ENCODE measurements at regions not wholly inside any gene's neighbourhood (a gene's known extent, or its start where the extent isn't known, plus 50 kb on each side); places are given as distances from the start of the nearest gene placed in this dataset.
"Not testable (repeated sequence)": the region's sequence is repeated elsewhere in the genome, so short reads cannot be mapped to it uniquely, and the experiment has no call there.

GRCh38 chr15:91625506-91625905, 228.0 kb upstream of the SLCO3A1 start:
- DNase-seq, result no peak

- no peak for DNase-seq
Observed at GRCh38 chr15:91627473-91628278, 225.8 kb upstream of the SLCO3A1 start.

- no peak for DNase-seq
Observed at GRCh38 chr15:91630090-91630489, 223.4 kb upstream of the SLCO3A1 start.

GRCh38 chr15:91632176-91632575, 221.3 kb upstream of the SLCO3A1 start:
- no peak for DNase-seq

GRCh38 chr15:91632981-91633380, 220.5 kb upstream of the SLCO3A1 start:
- no peak for DNase-seq

GRCh38 chr15:91634179-91634578, 219.3 kb upstream of the SLCO3A1 start:
- no peak for DNase-seq

- no peak for DNase-seq
Observed at GRCh38 chr15:91635080-91635479, 218.4 kb upstream of the SLCO3A1 start.

GRCh38 chr15:91635641-91636040, 217.9 kb upstream of the SLCO3A1 start:
- DNase-seq, result no peak

- no peak for DNase-seq
Observed at GRCh38 chr15:91649016-91649415, 204.5 kb upstream of the SLCO3A1 start.

GRCh38 chr15:91649831-91650321, 203.6 kb upstream of the SLCO3A1 start:
- DNase-seq, result no peak

GRCh38 chr15:91651251-91651650, 202.3 kb upstream of the SLCO3A1 start:
- DNase-seq, result no peak

GRCh38 chr15:91652610-91653207, 200.8 kb upstream of the SLCO3A1 start:
- no peak for DNase-seq

GRCh38 chr15:91655563-91656290, 197.8 kb upstream of the SLCO3A1 start:
- DNase-seq, result not testable (repeated sequence)

GRCh38 chr15:91660174-91660649, 193.3 kb upstream of the SLCO3A1 start:
- no peak for DNase-seq

GRCh38 chr15:91664224-91664836, 189.2 kb upstream of the SLCO3A1 start:
- DNase-seq, result no peak

- no peak for DNase-seq
Observed at GRCh38 chr15:91665212-91665611, 188.3 kb upstream of the SLCO3A1 start.

- DNase-seq, result no peak
Observed at GRCh38 chr15:91668370-91668769, 185.1 kb upstream of the SLCO3A1 start.

GRCh38 chr15:91670108-91670507, 183.4 kb upstream of the SLCO3A1 start:
- no peak for DNase-seq

- DNase-seq, result no peak
Observed at GRCh38 chr15:91678003-91678402, 175.5 kb upstream of the SLCO3A1 start.

- DNase-seq, result no peak
Observed at GRCh38 chr15:91679447-91679846, 174.1 kb upstream of the SLCO3A1 start.

- no peak for DNase-seq
Observed at GRCh38 chr15:91685436-91685835, 168.1 kb upstream of the SLCO3A1 start.

- no peak for DNase-seq
Observed at GRCh38 chr15:91688811-91689210, 164.7 kb upstream of the SLCO3A1 start.

- no peak for DNase-seq
Observed at GRCh38 chr15:91689377-91689776, 164.1 kb upstream of the SLCO3A1 start.
